ENCODE measurements at regions not wholly inside any gene's neighbourhood (a gene's known extent, or its start where the extent isn't known, plus 50 kb on each side); places are given as distances from the start of the nearest gene placed in this dataset.

DNA sequence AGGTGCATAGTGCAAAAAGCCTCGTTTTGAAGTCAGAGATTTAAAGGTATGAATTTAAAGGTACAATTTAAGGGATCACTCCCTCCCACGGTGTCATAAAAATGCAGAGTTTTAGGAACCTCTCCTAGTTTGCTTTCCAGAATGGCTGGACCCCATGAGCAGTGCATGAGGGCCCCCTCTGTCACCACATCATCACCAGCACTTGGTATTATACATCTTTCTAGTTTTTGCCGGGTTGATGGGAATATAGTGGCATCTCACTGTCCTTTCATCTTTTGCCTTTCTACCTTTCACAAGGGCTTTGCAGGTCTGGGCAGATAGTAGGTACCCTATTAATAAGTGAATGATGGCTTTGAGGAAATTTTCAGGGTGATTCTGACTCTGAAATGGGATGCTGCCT is 103.6 kb upstream of the AGBL1 start:
- TF ChIP-seq CTCF (conservative IDR thresholded peaks at IDR 0.05; ENCODE audit: low read length) (no peak), EZH2phosphoT487 (IDR thresholded peaks at IDR 0.05; ENCODE audit: borderline replicate concordance) (no peak)
- no peaks in the 10 kb centered on the region for H3K27me3 ChIP-seq (ENCODE audit: insufficient read depth, low read length, poor library complexity, severe bottlenecking)

DNA sequence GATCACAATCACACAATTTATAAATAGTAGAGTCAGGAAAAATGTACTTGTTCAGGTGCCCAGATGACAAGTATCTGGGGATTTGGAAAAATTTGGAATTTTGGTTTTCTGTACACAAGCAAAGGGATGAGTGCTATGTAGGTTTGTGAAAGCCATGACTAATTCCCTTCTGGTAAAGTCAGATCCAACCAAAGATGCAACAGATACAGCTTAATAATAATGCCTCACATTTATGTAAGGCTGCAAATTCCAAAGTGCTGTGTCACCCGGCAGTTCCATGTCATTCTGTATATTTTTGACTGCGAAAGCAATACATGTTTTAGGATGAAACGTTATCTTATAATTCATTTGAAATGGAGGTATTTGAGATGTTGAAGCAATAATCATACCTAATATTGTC is 102.7 kb upstream of the AGBL1 start:
- H3K4me2 ChIP-seq (ENCODE audit: low read depth, low read length, poor library complexity, severe bottlenecking), result no peak overlapping the region
- no peaks in the 10 kb centered on the region for H4K20me1 ChIP-seq (ENCODE audit: insufficient read depth, low read length, poor library complexity, severe bottlenecking)
- H3K36me3 ChIP-seq (ENCODE audit: insufficient read depth, low read length), result no peaks in the 10 kb centered on the region
- TF ChIP-seq CTCF (conservative IDR thresholded peaks at IDR 0.05; ENCODE audit: low read length) (no peak), EZH2phosphoT487 (IDR thresholded peaks at IDR 0.05; ENCODE audit: borderline replicate concordance) (no peak)
- no peak overlapping the region for H3K4me3 ChIP-seq (ENCODE audit: low read length, poor library complexity, severe bottlenecking)
- H3K79me2 ChIP-seq (ENCODE audit: insufficient read depth, low read length), result no peaks in the 10 kb centered on the region
- no peaks in the 10 kb centered on the region for H3K9me2 ChIP-seq (replicated peaks; ENCODE audit: low read depth, low read length)
- peaks cover 10% of the 10 kb centered on the region; the same call in 1 of the 2 replicates for H3K9me3 ChIP-seq (ENCODE audit: insufficient read depth, low read depth, low read length)
- no peaks in the 10 kb centered on the region for H3K27me3 ChIP-seq (ENCODE audit: insufficient read depth, low read length, poor library complexity, severe bottlenecking)
- H3K4me1 ChIP-seq (ENCODE audit: insufficient read depth, low read length, poor library complexity, severe bottlenecking), result no peaks in the 10 kb centered on the region
- no peak overlapping the region for H2AFZ ChIP-seq (ENCODE audit: low read length)
- H3K9ac ChIP-seq (ENCODE audit: low read depth, low read length, poor library complexity, severe bottlenecking), result no peak overlapping the region
- H3F3A ChIP-seq (ENCODE audit: low read depth), result no peaks in the 10 kb centered on the region

More for the DNA sequence above, 103.6 kb upstream of the AGBL1 start:
- Histone ChIP-seq H3K9me2 (replicated peaks; ENCODE audit: low read depth, low read length) (no peaks in the 10 kb centered on the region), H2AFZ (ENCODE audit: low read length) (no peak overlapping the region), H3K4me3 (ENCODE audit: low read length, poor library complexity, severe bottlenecking) (no peak overlapping the region), H3K4me2 (ENCODE audit: low read depth, low read length, poor library complexity, severe bottlenecking) (no peak overlapping the region), H3K79me2 (ENCODE audit: insufficient read depth, low read length) (no peaks in the 10 kb centered on the region), H3K36me3 (ENCODE audit: insufficient read depth, low read length) (no peaks in the 10 kb centered on the region), H3K4me1 (ENCODE audit: insufficient read depth, low read length, poor library complexity, severe bottlenecking) (no peaks in the 10 kb centered on the region), H3K9ac (ENCODE audit: low read depth, low read length, poor library complexity, severe bottlenecking) (no peak overlapping the region), H3K9me3 (ENCODE audit: insufficient read depth, low read depth, low read length) (peaks cover 10% of the 10 kb centered on the region; the same call in 1 of the 2 replicates), H4K20me1 (ENCODE audit: insufficient read depth, low read length, poor library complexity, severe bottlenecking) (no peaks in the 10 kb centered on the region), H3F3A (ENCODE audit: low read depth) (no peaks in the 10 kb centered on the region)

DNA sequence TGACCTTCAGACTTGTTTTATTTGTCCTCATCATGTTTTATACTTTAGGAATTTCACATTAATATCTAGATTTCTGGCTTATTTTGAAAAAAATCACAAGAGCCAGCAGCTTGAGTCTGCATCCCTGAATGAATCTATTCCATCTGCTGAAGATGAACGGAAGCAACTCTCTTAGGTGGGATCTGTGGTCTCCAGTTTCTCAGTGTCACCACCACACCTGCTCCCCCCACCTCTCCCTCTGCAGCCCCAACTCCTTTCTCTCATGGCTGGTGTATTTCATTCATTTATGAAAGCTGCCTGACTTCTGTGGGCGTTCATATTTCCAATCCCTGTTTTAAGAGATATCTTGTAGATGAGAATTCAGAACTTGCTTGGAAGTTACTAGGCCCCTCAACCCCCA is 102.1 kb upstream of the AGBL1 start:
- Histone ChIP-seq H2AFZ (ENCODE audit: low read length) (no peak overlapping the region), H4K20me1 (ENCODE audit: insufficient read depth, low read length, poor library complexity, severe bottlenecking) (no peaks in the 10 kb centered on the region), H3K9me3 (ENCODE audit: insufficient read depth, low read depth, low read length) (peaks cover 10% of the 10 kb centered on the region; the same call in 1 of the 2 replicates), H3K27me3 (ENCODE audit: insufficient read depth, low read length, poor library complexity, severe bottlenecking) (no peaks in the 10 kb centered on the region), H3K4me1 (ENCODE audit: insufficient read depth, low read length, poor library complexity, severe bottlenecking) (no peaks in the 10 kb centered on the region), H3K4me2 (ENCODE audit: low read depth, low read length, poor library complexity, severe bottlenecking) (no peak overlapping the region), H3K9me2 (replicated peaks; ENCODE audit: low read depth, low read length) (no peaks in the 10 kb centered on the region), H3K36me3 (ENCODE audit: insufficient read depth, low read length) (no peaks in the 10 kb centered on the region), H3K9ac (ENCODE audit: low read depth, low read length, poor library complexity, severe bottlenecking) (no peak overlapping the region), H3K79me2 (ENCODE audit: insufficient read depth, low read length) (no peaks in the 10 kb centered on the region), H3F3A (ENCODE audit: low read depth) (no peaks in the 10 kb centered on the region), H3K4me3 (ENCODE audit: low read length, poor library complexity, severe bottlenecking) (no peak overlapping the region)
- TF ChIP-seq EZH2phosphoT487 (IDR thresholded peaks at IDR 0.05; ENCODE audit: borderline replicate concordance) (no peak), CTCF (conservative IDR thresholded peaks at IDR 0.05; ENCODE audit: low read length) (no peak)

Data from Loucy (cell line).